ENCODE measurements at regions not wholly inside any gene's neighbourhood (a gene's known extent, or its start where the extent isn't known, plus 50 kb on each side); places are given as distances from the start of the nearest gene placed in this dataset.

GRCh38 chr5:1987471-1987870 lies 104.7 kb upstream of the IRX4 start (continued):
- TF ChIP-seq BCL11A (IDR thresholded peaks at IDR 0.05; ENCODE audit: low read depth in 2 of 2, low read length in 2 of 2) (no peak), CREB1 (IDR thresholded peaks at IDR 0.05) (no peak), CBX8 (IDR thresholded peaks at IDR 0.05; ENCODE audit: borderline replicate concordance, low read depth, low read length) (no peak), TAF7 (optimal IDR thresholded peaks at IDR 0.05; ENCODE audit: borderline replicate concordance, low read depth, low read length) (no peak)

Measured in H1 (cell line).